Activated T-cell treated with anti-CD3 and anti-CD28 coated beads for 24 hours (primary cell): ENCODE measurements at regions not wholly inside any gene's neighbourhood (a gene's known extent, or its start where the extent isn't known, plus 50 kb on each side); places are given as distances from the start of the nearest gene placed in this dataset.

Experiments used
- DNase-seq: peaks from one replicate; pipeline ENCODE4 v3.0.0-alpha.2; 2020; ENCODE audit warnings: low read depth

GRCh38 chr4:12852338-12853307 is 631.5 kb downstream of the RAB28 start:
- DNase-seq: no peak

- no peak for DNase-seq
These were observed 637.8 kb downstream of the RAB28 start for GRCh38 chr4:12846368-12846767.

GRCh38 chr4:12844141-12844540 is 640.0 kb downstream of the RAB28 start:
- no peak for DNase-seq

- DNase-seq: no peak
These were observed 656.2 kb downstream of the RAB28 start for GRCh38 chr4:12827966-12828365.

GRCh38 chr4:12791536-12791935 is 692.6 kb downstream of the RAB28 start:
- no peak for DNase-seq

GRCh38 chr4:12787261-12787660 is 696.9 kb downstream of the RAB28 start:
- DNase-seq: no peak

GRCh38 chr4:12778706-12779105 is 705.4 kb downstream of the RAB28 start:
- DNase-seq: no peak

- no peak for DNase-seq
These were observed 705.9 kb downstream of the RAB28 start for GRCh38 chr4:12778191-12778590.

- DNase-seq: no peak
These were observed 713.8 kb downstream of the RAB28 start for GRCh38 chr4:12770351-12770750.

GRCh38 chr4:12761694-12762093 is 722.4 kb downstream of the RAB28 start:
- no peak for DNase-seq

GRCh38 chr4:12747154-12747553 is 737.0 kb downstream of the RAB28 start:
- no peak for DNase-seq

- DNase-seq: no peak
These were observed 737.9 kb downstream of the RAB28 start for GRCh38 chr4:12746221-12746620.

- DNase-seq: no peak
These were observed 749.6 kb downstream of the RAB28 start for GRCh38 chr4:12734586-12734985.

GRCh38 chr4:12729384-12729783 is 754.8 kb downstream of the RAB28 start:
- DNase-seq: no peak

- DNase-seq: no peak
These were observed 759.6 kb downstream of the RAB28 start for GRCh38 chr4:12724510-12724909.

GRCh38 chr4:12723849-12724447 is 760.2 kb downstream of the RAB28 start:
- no peak for DNase-seq

- DNase-seq: no peak
These were observed 767.2 kb downstream of the RAB28 start for GRCh38 chr4:12716896-12717295.

GRCh38 chr4:12712648-12713339 is 771.3 kb downstream of the RAB28 start:
- no peak for DNase-seq

GRCh38 chr4:12707381-12708175 is 776.6 kb downstream of the RAB28 start:
- no peak for DNase-seq

- no peak for DNase-seq
These were observed 781.1 kb downstream of the RAB28 start for GRCh38 chr4:12703036-12703435.

GRCh38 chr4:12701384-12701783 is 782.8 kb downstream of the RAB28 start:
- DNase-seq: no peak

GRCh38 chr4:12697970-12698369 is 786.2 kb downstream of the RAB28 start:
- no peak for DNase-seq
